Mammary epithelial cell (primary cell): ENCODE measurements at regions not wholly inside any gene's neighbourhood (a gene's known extent, or its start where the extent isn't known, plus 50 kb on each side); places are given as distances from the start of the nearest gene placed in this dataset.

ENCODE experiments used
- CTCF ChIP-seq, 2 donors: IDR thresholded peaks in 1 of 2; conservative IDR thresholded peaks in 1 of 2; 2 replicates each; pipeline ENCODE4 v1.5.1; 2011 to 2012; ENCODE audit warnings: inconsistent platforms in 2 of 2, low read length in 2 of 2, mild to moderate bottlenecking in 2 of 2, control low read depth in 1 of 2, low read depth in 1 of 2; ENCODE audit not compliant: insufficient read depth in 1 of 2; ENCODE audit errors: extremely low read depth in 1 of 2
- EZH2 ChIP-seq: IDR thresholded peaks from 2 replicates; pipeline ENCODE4 v1.6.1; 2012; ENCODE audit warnings: low read length, inconsistent platforms, borderline replicate concordance

GRCh38 chr10:110437761-110438341 is 59.9 kb upstream of the DUSP5 start:
- TF ChIP-seq EZH2 (no peak), CTCF (conservative IDR thresholded peaks at IDR 0.05 in 1 of 2, IDR thresholded peaks at IDR 0.05 in 1 of 2; ENCODE audit: extremely low read depth in 1 of 2, insufficient read depth in 1 of 2, low read depth in 1 of 2, low read length in 2 of 2) (no peak)
